ENCODE measurements at regions not wholly inside any gene's neighbourhood (a gene's known extent, or its start where the extent isn't known, plus 50 kb on each side); places are given as distances from the start of the nearest gene placed in this dataset.

- TF ChIP-seq CTCF (IDR thresholded peaks at IDR 0.05) (no peak), POLR2AphosphoS5 (IDR thresholded peaks at IDR 0.05) (no peak), EP300 (IDR thresholded peaks at IDR 0.05) (no peak)
Observed at GRCh38 chr2:150589681-150590080, 102.2 kb upstream of the RND3 start.

Data from gastroesophageal sphincter (tissue), 3 donors.